HG02610 (cell line): ENCODE measurements at regions not wholly inside any gene's neighbourhood (a gene's known extent, or its start where the extent isn't known, plus 50 kb on each side); places are given as distances from the start of the nearest gene placed in this dataset.
"Not testable (repeated sequence)": the region's sequence is repeated elsewhere in the genome, so short reads cannot be mapped to it uniquely, and the experiment has no call there.

ENCODE experiments used
- ATAC-seq: cut with Tn5 transposase; IDR thresholded peaks from one replicate; pipeline ENCODE4 v1.9.1; 2021; ENCODE audit warnings: mild to moderate bottlenecking, moderate library complexity; ENCODE audit not compliant: unreplicated experiment

DNA sequence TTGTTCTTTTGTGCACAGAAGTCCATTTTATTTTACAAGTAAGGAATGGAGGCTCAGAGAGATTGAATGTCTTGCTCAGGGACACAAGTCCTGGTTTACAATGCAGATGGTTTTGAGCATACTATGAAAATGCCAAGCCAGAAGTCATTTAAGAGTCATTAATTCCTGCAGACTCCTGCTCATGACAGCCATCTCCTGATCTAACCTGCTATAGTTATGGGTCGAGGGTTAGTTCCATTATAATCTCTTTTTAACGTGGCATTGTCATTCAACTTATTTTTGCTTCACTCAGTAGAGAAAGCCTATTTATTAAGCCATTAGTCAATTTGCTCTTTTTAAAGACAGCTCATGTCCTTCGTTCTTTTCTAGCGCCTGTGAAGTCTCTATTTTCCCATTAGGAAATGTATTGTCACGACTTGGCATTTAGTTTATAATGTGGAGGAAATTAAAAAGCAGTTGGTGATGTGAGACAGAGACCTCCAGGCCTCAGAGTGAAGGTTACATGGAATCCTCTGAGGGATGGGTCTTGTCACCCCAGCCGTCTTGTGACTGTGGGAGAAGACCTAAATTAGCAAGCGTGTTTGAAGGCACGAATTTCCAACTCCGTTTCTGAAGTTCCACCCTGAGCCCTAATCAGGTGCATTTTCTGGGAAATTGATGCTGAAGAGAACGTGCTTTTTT, 84.1 kb downstream of the ACTBL2 start:
- ATAC-seq: no peak

DNA sequence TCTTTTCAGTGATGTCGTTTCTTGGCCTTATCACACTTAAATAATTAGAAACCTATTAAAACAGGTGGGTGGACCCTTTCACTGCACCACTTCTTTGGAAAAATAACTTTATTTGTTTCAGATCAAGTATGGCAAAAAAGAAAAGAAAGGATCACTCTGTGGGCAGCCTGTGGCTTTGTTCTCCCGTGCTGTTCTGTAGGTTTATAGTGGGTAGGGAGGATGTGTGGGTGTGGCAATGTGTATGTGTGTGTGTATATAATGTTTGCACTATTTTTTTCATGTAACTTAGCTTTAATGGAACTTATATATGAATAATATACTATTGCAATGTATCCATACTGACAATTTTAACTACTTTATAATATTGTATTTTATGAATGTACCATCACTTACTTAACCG, 85.9 kb downstream of the ACTBL2 start:
- ATAC-seq: no peak

DNA sequence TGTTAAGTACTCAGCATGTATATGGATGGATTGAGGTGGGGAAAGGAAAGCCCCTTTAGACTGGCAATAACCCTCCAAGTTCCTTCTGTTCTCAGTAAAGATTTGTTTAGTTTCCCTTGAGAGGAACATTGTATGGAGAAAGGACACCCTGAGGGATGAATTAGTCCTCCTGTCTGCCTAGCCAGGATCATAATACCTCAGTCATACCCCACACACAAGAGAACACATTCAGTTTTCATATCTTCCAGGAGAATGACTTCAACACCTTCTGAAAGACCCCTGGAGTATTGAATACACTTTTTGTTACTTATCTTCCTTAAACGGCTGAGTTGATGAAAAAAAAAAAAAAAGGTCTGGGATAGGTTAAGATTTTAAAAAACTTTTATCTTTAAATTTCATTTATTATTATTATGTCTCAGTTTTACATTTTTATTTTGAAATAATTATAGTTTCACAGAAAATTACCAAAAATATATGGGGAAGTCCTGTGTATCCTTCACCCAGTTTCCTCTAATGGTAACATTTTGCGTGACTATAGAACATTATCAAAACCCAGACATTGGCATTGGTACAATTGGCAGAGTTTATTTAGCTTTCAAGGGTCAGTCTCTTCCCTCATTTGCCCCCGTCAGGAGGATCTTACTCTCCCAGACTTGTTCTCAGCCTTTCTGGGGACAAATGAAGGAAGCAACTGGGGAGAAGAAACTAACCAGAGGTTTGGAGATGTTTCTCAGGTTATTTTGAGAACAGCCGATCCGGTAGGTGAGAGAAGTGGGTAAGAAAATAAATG, 88.0 kb downstream of the ACTBL2 start:
- no peak for ATAC-seq

DNA sequence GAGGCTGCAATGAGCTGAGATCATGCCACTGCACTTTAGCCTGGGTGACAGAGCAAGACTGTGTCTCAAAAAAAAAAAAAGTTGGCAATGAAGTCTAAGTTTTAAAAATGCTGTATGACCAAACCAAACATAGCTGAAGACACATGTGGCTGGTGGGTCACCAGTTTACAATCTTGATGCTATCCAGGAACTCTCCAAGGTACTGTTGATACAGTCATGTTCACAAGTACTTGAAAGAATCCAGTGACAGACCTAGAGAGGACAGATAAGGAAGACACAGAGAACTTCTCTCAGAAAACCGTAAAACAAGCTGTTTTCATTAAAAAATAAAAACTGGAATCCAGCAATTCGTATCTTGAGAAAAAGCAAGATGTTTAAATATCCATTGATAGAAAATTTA, 95.7 kb downstream of the ACTBL2 start:
- ATAC-seq: no peak

DNA sequence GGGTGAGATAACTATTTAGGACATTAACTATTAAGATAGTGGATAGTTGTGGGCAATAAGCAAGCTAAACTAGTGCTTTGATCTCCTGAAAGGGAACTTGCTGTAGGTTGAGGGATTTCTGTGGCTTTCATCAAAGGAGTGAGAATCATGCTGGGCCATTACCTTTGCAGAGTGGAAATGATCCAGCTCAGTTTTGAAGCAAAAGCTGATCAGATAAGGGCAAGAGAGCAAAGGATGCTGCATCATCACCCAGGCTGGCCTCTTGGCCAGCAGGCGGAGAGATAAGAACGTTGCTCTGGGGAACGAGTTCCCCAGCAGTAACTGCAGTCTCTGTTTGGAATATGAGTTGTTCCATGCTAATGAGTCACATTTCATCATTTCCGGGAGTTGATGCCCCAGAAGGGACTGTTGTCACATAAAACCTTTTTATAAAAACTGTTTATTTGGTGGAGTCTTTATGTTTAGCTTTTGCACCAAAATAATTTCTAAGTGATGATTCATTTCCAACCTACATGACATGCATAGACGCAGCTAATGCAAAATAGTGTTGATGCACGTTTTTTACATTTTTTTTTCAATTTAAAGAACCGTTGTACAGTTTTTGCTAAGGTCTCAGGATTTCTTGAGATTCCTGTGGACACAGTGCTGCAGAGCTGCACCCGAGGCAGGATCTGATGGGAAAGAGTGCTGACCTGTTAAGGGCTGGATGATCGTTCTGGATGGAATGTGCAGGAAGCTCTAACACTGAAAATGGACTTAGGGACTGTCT, 99.3 kb downstream of the ACTBL2 start:
- no peak for ATAC-seq

DNA sequence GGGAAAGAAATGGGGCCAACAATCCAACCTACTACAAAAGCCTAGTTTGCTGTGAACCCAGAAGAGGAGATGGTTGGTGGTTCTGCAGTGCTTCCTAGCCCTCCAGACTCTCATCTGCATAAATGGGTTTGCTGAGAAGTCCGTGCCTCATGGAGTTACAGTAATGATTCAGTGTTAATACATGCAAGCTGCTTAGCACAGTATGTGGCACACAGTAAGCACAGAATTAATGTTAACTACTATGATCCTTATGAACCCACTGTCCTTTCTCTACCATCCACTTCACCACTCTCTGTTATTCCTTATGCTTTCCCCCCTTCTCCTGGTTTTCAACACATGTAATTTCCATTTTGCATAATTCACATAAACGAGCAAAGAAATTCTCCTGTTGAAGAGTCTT, 100.0 kb downstream of the ACTBL2 start:
- ATAC-seq: no peak

DNA sequence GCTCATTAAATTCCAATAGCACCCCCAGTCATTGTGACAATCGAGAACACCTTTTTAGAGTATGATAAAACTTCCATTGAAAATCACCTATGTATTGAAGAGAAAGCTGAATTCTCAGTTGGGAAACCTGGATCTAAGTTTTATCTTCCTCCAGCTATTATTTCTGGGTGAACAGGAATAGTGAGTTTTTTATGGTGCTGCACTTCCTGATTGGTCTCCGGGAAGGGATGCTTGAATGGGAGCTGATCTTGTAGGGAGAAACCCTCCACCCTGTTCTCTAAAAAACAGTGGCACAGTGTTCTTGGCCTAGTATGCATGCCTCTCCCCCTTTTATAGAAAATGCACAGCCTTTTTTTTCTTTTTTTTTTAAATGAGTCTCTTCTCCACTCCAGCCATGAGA, 112.2 kb downstream of the ACTBL2 start:
- ATAC-seq: no peak

DNA sequence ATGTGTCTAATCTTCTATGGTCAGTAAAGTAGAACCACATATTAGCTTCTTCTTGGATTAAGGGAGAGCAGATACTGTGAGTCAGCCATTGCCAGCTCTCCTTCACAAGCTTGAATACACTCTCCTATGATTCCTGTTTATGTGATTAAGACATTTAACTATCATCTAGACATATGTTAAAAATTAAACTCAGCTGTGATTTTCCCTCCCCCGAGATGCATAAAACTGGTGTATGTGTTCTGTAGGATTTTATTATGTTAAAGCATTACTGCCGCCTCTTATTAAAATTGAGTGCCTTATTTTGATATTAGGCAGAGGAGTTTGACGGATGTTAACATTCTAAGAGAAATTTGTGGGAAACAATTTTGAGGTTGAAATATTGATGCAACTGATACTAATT, 114.6 kb downstream of the ACTBL2 start:
- no peak for ATAC-seq

DNA sequence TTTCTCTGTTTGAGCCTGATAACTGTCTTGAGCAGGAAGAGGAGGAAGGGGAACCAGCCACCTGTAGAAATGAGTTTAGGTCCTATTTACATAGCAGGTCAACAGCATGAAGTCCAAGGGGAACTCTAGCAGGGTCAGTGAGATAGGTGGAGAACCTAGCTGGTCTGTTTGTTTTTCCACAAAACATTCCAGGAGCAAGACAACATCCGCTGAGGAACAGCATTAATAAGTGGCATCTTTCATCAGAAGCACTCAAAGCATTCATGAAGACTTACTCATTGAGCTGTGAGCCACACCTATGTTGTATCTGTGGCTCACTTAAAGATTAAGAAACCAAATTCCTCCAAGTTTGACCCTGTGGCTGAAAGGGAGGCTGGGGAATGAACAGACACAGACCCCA, 115.9 kb downstream of the ACTBL2 start:
- ATAC-seq: no peak

DNA sequence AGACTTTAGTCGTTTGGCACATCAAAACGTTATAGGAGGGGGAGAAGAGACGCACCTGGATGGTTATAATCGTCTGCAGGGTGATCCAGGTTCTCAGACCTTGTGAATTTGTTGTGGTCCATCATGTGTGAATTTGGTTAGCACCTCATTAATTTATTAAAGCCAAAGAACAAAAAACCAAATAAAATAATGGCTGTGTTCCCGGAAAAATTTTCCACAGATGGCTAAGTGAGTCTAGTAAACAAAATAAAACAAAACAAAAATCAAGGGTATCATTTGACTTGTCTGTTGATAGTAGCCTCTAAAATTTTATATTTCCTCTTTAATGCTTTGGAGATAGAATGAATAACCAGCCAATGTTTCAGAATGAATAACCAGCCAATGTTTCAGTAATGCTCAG, 119.7 kb downstream of the ACTBL2 start:
- ATAC-seq: no peak

DNA sequence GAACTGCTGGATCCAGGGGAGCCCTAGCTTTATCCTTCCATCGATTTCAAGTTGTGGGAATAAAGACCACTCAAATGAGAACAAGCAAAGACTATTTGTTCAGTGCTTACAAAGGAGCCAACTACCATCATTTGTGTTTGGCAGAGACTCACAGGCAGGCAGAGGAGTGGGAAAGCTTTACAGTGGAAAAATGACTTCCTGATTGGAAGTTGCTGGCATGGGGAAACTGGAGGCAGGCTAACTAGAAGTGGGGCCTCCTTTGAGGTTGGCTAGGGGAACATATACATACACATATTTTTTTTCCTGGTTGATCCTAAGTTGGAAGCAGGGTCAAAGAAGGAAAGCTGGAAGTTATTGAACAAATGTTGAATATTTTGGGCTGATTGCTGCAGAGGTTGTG, 121.7 kb downstream of the ACTBL2 start:
- no peak for ATAC-seq

DNA sequence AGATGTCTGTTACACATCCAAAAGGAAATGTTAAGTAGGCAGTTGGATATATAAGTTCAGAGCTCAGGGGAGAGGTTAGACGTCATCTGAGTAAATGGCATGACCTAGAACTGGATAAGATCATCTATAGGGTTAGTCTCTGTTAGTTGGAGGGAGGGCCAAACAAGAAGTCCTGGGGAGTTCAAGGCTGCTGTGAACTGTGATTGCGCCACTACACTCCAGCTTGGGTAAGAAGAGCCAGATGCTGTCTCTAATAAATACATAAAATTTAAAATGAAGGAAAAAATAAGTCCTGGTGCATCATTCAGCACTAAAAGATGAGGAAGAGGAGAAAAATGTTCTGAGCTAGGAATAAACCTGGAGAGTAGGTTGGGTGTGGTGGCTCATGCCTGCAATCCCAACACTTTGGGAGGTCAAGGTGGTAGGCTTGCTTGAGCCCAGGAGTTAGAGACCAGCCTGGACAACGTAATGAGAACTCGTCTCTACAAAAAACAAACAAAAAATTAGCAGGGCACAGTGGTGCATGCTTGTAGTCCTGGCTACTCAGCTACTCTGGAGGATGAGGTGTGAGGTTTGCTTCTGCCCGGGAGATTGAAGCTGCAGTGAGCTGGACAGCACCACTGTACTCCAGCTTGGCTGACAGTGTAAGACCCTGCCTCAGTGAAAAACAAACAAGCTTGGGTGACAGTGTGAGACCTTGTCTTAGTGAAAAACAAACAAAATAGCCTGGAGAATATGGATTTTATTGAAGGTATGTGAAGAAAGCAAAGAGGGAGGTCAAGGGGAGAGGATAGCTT, 123.6 kb downstream of the ACTBL2 start:
- ATAC-seq: no peak

DNA sequence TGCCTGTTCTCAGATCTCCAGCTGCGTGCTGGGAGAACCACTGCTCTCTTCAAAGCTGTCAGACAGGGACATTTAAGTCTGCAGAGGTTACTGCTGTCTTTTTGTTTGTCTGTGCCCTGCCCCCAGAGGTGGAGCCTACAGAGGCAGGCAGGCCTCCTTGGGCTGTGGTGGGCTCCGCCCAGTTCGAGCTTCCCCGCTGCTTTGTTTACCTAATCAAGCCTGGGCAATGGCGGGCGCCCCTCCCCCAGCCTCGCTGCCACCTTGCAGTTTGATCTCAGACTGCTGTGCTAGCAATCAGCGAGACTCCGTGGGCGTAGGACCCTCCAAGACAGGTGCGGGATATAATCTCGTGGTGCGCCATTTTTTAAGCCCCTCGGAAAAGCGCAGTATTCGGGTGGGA, 125.8 kb downstream of the ACTBL2 start:
- ATAC-seq: not testable (repeated sequence)

DNA sequence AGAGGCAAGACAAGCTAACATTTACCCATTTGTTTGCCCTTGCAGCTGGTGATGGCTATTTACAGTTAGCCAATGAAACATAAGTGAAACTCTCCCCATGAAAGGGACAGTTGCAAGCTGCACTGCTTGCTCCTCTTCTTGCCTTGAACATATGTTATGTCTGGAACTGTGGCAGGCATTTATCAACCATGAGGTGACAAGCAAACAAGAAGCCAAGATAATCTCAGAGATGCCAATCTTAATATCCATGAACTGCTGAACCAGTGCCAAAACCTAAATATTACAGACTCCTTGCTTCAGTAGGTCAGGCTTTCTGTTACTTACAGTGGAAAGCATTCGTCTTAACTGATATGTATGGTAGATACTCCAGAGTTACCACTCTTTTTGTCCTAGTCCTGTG, 133.4 kb downstream of the ACTBL2 start:
- no peak for ATAC-seq

DNA sequence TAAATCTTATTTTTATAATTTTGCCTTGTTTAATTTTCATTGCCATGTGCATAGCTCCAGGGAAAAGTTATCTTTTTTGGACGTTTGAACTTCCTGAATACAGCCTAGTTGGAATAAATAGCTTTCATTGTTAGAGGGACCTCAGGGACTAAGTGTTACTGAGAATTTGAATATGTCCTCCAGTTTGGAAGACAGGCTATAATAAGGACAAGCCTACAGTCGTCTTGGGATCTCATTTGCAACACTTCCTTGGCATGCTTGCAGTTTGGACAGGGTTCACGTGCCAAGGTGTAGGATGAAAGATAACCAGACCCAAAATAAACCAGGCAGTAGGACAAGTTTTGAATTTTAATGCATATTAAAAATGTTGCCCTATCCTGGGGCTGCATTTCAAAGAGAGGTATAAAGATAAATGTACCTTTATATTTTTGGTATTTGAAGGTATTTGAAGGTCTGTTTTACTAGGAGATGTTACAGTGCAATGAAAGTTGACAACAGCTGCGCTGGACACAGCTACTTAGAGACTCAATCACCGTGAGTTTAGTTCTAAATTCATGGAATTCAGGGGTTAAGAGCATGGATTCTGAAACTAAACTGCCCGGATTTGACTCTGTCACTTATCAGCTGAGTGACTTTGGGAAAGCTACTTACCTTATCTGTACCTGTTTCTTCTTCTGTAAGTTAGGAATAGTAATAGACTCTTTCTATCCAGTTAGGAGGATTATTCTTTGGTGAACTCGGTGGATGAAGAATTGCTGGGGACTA, 134.1 kb downstream of the ACTBL2 start:
- no peak for ATAC-seq

DNA sequence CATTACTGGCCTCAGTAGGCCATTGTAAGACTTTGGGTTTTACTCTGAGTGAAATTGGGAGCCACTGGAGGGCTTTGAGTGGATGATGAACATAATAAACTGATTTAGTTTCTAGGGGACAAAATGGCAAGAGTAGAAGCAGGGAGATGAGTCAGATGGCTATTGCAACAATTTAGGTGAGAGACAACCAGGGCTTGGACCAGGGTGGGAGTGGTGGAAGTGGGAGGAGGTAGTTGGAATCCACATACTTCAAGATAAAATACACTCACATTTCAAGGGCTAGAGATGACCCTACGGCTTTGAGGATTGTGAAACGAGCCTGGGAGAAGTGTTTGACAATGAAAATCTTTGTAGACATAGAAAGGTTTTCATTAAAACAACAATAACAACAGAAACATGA, 136.3 kb downstream of the ACTBL2 start:
- no peak for ATAC-seq

DNA sequence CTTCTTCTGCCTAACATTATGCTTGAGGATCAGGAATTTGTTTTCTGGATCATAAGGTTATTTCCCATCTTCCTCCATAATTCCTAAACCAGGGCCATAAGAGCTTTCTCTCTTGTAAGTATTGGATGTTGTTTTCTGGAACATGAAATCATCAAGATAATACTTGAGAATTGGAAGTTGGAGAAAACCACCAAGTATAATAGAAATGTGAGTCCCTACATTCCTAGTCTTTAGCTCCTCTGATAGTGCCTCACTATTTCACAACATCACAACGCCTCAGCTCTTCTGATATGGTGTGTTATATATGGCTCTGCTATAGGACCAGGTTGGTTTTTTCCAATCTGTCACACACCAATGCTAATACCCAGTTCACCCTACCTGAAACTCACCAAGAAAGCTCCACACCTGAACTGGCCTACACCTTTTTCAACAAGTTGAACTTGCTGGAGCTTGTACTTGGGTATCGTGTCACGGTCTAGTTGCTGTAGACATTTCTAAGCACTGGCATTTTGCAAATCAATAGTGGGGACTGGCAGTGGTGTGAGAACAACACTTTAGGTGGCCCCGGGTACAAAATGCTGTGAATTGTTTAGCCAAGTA, 141.1 kb downstream of the ACTBL2 start:
- ATAC-seq: no peak

DNA sequence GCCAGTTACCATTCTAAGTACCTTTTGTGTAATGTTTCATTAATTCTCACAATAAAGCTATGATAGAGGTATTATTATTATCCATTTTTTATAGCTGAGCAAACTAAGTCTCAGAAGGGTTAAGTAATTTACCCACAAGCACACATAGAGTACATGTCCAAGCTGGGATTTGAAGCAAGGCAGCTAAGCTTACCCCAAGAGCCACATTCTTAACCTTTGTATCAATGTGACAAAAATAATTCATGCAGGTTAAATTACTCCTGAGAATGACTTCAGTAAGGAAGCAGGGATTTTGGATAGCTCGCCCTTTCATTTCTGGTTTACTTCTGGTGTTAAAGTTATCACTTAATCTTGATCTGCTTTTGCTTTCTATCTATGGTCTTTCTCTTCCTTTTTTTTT, 141.9 kb downstream of the ACTBL2 start:
- no peak for ATAC-seq

DNA sequence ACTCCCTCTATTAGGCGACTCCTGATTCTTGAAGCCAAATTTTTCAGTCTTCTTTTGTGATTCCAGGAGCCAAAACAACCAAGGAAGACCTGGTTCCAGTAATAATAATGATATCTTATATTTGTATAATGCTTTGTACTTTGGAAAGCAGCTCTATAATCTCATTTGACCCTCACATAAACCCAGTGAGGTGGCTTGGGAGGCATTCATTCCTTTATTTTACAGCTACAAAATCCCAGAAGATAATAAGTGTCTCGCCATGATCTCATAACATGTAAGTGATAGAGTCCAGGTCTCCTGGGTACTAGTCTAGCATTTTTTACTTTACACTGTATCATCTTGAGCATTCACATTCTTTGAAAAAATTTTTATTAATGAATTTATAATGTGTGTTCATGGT, 143.1 kb downstream of the ACTBL2 start:
- ATAC-seq: no peak

DNA sequence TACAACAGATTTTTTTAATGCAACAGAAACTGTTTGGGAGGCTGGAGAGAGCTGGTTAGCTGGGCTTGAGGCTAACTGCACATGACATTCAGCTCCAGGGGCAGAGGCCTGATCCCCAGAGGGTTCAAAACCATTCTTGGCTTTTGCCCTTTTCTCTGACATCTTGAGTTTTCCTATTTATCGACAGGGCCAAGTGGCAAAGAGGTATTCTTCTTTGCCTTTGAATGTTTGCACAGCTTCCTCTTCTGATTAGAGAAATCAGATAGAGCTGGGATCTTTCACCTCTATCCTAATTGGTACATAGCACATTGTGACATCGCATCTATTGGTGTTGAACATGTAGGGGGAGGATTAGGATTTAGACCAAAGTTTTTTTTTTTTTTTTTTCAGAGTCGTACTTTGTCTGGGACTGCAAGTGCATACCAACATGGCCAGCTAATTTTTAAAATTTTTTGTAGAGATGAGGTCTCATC, 143.7 kb downstream of the ACTBL2 start:
- ATAC-seq: no peak
